ENCODE measurements at regions not wholly inside any gene's neighbourhood (a gene's known extent, or its start where the extent isn't known, plus 50 kb on each side); places are given as distances from the start of the nearest gene placed in this dataset.

DNA sequence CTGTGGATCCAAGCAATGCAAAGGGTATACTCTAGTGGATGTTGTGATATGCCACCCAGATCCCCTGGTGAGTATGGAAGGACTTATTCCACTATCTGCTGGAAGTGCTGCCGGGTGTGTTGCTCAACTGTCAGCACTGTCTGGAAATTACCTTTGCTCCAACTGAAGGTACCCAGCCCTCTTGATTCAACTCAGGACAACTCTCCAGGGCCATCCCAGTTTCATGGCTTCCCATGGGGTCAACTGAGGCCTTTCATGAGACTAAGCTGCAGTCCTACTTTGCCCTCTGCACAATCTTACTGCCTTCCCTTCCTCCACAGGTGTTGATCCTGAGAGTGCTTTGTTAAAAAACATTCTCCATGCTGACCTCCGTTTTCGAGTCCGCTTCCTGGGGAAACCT lies 99.8 kb downstream of the SPRY1 start:
- 95% methylated on average over 3 of the region's 4 CpGs for WGBS (ENCODE audit: low lambda C conversion rate)
- Histone ChIP-seq H3K27me3 (ENCODE audit: insufficient read depth) (no peaks in the 10 kb centered on the region), H3K79me2 (ENCODE audit: insufficient read depth) (no peaks in the 10 kb centered on the region), H3K9ac (no peak overlapping the region), H3F3A (replicated peaks; ENCODE audit: insufficient read depth) (no peaks in the 10 kb centered on the region), H3K4me3 (ENCODE audit: low read depth in 2 of 2, low read length in 1 of 2) (no peak overlapping the region), H3K9me3 (no peaks in the 10 kb centered on the region), H3K9me2 (no peaks in the 10 kb centered on the region), H3K27ac (ENCODE audit: low read depth in 2 of 2, low read length in 1 of 2) (no peak overlapping the region), H4K20me1 (ENCODE audit: insufficient read depth) (no peaks in the 10 kb centered on the region), H3K36me3 (replicated peaks in 1 of 2; ENCODE audit: control insufficient read depth in 1 of 2, insufficient read depth in 2 of 2, low read length in 1 of 2) (peaks cover 0 to 4% of the 10 kb centered on the region in 2 experiments), H3K4me1 (ENCODE audit: control insufficient read depth in 1 of 2, insufficient read depth in 2 of 2, low read depth in 1 of 2, low read length in 1 of 2) (no peaks in the 10 kb centered on the region), H2AFZ (ENCODE audit: low read depth) (no peak overlapping the region), H3K4me2 (no peak overlapping the region)
- DNase-seq = no peak
- no peak for TF ChIP-seq CHD2 (IDR thresholded peaks at IDR 0.05; ENCODE audit: low read length, partially characterized antibody)
- TF ChIP-seq JUND (IDR thresholded peaks at IDR 0.05) = no peak
- no peak for TF ChIP-seq TEAD4 (IDR thresholded peaks at IDR 0.05; ENCODE audit: borderline replicate concordance, insufficient read depth)
- TF ChIP-seq, protein P1, sequence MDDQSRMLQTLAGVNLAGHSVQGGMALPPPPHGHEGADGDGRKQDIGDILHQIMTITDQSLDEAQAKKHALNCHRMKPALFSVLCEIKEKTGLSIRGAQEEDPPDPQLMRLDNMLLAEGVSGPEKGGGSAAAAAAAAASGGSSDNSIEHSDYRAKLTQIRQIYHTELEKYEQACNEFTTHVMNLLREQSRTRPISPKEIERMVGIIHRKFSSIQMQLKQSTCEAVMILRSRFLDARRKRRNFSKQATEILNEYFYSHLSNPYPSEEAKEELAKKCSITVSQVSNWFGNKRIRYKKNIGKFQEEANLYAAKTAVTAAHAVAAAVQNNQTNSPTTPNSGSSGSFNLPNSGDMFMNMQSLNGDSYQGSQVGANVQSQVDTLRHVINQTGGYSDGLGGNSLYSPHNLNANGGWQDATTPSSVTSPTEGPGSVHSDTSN (IDR thresholded peaks at IDR 0.05) = no peak
- no peak for TF ChIP-seq POLR2AphosphoS5 (IDR thresholded peaks at IDR 0.05; ENCODE audit: low read depth, low read length)
- no peak for TF ChIP-seq NRF1 (IDR thresholded peaks at IDR 0.05; ENCODE audit: low read depth, low read length)
- no peak for TF ChIP-seq MXI1 (IDR thresholded peaks at IDR 0.05; ENCODE audit: low read depth, low read length)
- TF ChIP-seq GABPA (IDR thresholded peaks at IDR 0.05; ENCODE audit: low read depth) = no peak
- TF ChIP-seq TAF1 (IDR thresholded peaks at IDR 0.05; ENCODE audit: borderline replicate concordance, low read depth, low read length) = no peak
- TF ChIP-seq, protein P2, sequence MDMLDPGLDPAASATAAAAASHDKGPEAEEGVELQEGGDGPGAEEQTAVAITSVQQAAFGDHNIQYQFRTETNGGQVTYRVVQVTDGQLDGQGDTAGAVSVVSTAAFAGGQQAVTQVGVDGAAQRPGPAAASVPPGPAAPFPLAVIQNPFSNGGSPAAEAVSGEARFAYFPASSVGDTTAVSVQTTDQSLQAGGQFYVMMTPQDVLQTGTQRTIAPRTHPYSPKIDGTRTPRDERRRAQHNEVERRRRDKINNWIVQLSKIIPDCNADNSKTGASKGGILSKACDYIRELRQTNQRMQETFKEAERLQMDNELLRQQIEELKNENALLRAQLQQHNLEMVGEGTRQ (IDR thresholded peaks at IDR 0.05; ENCODE audit: borderline replicate concordance, low read depth, low read length) = no peak
- TF ChIP-seq, protein P3, sequence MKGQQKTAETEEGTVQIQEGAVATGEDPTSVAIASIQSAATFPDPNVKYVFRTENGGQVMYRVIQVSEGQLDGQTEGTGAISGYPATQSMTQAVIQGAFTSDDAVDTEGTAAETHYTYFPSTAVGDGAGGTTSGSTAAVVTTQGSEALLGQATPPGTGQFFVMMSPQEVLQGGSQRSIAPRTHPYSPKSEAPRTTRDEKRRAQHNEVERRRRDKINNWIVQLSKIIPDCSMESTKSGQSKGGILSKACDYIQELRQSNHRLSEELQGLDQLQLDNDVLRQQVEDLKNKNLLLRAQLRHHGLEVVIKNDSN (IDR thresholded peaks at IDR 0.05; ENCODE audit: borderline replicate concordance, low read depth) = no peak
- TF ChIP-seq, protein P4, sequence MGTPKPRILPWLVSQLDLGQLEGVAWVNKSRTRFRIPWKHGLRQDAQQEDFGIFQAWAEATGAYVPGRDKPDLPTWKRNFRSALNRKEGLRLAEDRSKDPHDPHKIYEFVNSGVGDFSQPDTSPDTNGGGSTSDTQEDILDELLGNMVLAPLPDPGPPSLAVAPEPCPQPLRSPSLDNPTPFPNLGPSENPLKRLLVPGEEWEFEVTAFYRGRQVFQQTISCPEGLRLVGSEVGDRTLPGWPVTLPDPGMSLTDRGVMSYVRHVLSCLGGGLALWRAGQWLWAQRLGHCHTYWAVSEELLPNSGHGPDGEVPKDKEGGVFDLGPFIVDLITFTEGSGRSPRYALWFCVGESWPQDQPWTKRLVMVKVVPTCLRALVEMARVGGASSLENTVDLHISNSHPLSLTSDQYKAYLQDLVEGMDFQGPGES (IDR thresholded peaks at IDR 0.05; ENCODE audit: low read depth, low read length) = no peak
- TF ChIP-seq, protein P5, sequence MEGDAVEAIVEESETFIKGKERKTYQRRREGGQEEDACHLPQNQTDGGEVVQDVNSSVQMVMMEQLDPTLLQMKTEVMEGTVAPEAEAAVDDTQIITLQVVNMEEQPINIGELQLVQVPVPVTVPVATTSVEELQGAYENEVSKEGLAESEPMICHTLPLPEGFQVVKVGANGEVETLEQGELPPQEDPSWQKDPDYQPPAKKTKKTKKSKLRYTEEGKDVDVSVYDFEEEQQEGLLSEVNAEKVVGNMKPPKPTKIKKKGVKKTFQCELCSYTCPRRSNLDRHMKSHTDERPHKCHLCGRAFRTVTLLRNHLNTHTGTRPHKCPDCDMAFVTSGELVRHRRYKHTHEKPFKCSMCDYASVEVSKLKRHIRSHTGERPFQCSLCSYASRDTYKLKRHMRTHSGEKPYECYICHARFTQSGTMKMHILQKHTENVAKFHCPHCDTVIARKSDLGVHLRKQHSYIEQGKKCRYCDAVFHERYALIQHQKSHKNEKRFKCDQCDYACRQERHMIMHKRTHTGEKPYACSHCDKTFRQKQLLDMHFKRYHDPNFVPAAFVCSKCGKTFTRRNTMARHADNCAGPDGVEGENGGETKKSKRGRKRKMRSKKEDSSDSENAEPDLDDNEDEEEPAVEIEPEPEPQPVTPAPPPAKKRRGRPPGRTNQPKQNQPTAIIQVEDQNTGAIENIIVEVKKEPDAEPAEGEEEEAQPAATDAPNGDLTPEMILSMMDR (IDR thresholded peaks at IDR 0.05) = no peak
- no peak for TF ChIP-seq FOSL2 (IDR thresholded peaks at IDR 0.05; ENCODE audit: borderline replicate concordance, low read depth)
- TF ChIP-seq RFX5 (IDR thresholded peaks at IDR 0.05; ENCODE audit: low read length) = no peak
- TF ChIP-seq MEF2A (IDR thresholded peaks at IDR 0.05; ENCODE audit: borderline replicate concordance, low read depth) = no peak
- TF ChIP-seq EP300 (IDR thresholded peaks at IDR 0.05; ENCODE audit: borderline replicate concordance in 1 of 2, low read depth in 1 of 2, low read length in 1 of 2) = no peak
- TF ChIP-seq SMC3 (IDR thresholded peaks at IDR 0.05; ENCODE audit: low read depth, low read length) = no peak
- ChIA-PET POLR2A (no interaction called here), CTCF (interaction anchor here (1.0 kb wide), 1 partner anchor 31 kb away, joined by 3 read pairs; no protein-coding TSS in a partner anchor)

All from SK-N-SH (cell line).